Neural crest cell (in vitro differentiated cells): ENCODE measurements at regions not wholly inside any gene's neighbourhood (a gene's known extent, or its start where the extent isn't known, plus 50 kb on each side); places are given as distances from the start of the nearest gene placed in this dataset.

Source experiments
- DNase-seq: peaks from one replicate; pipeline ENCODE4 v3.0.0; 2021; ENCODE audit warnings: low read depth, mixed read lengths, low spot score
- H3K27ac Mint-ChIP-seq: one replicate; pipeline ENCODE4 v1.8.0; 2021; ENCODE audit warnings: mild to moderate bottlenecking, mixed read lengths; ENCODE audit not compliant: unreplicated experiment
- H3K27me3 Mint-ChIP-seq: 2 replicates; pipeline ENCODE4 v1.8.0; 2021; ENCODE audit warnings: low read depth, mild to moderate bottlenecking, mixed read lengths
- H3K36me3 Mint-ChIP-seq: 2 replicates; pipeline ENCODE4 v1.8.0; 2021; ENCODE audit warnings: low read depth, mild to moderate bottlenecking, mixed read lengths
- H3K4me1 Mint-ChIP-seq: 2 replicates; pipeline ENCODE4 v1.8.0; 2021; ENCODE audit warnings: mixed read lengths
- H3K4me3 Mint-ChIP-seq: one replicate; pipeline ENCODE4 v1.8.0; 2021; ENCODE audit warnings: mild to moderate bottlenecking, mixed read lengths
- H3K9me3 Mint-ChIP-seq: 2 replicates; pipeline ENCODE4 v1.8.0; 2021; ENCODE audit warnings: mixed read lengths
- CTCF ChIP-seq: fragments of 200-600 bp; sonication (generic); conservative IDR thresholded peaks from 2 replicates; pipeline ENCODE4 v1.5.0; 2021; ENCODE audit warnings: antibody characterized with exemption, mild to moderate bottlenecking

- no peak overlapping the region for H3K4me3 Mint-ChIP-seq
- peaks cover 3% of the 10 kb centered on the region for H3K9me3 Mint-ChIP-seq
- peaks cover under 1% of the 10 kb centered on the region for H3K27me3 Mint-ChIP-seq
- H3K36me3 Mint-ChIP-seq = no peaks in the 10 kb centered on the region
- H3K4me1 Mint-ChIP-seq = no peaks in the 10 kb centered on the region
- no peak overlapping the region for H3K27ac Mint-ChIP-seq
- TF ChIP-seq CTCF = no peak
- no peak for DNase-seq
These were observed 156.1 kb downstream of the GPAT3 start for GRCh38 chr4:83692028-83692427.

- H3K4me3 Mint-ChIP-seq = no peak overlapping the region
- no peaks in the 10 kb centered on the region for H3K36me3 Mint-ChIP-seq
- peaks cover 22% of the 10 kb centered on the region for H3K27me3 Mint-ChIP-seq
- no peak overlapping the region for H3K27ac Mint-ChIP-seq
- no peaks in the 10 kb centered on the region for H3K9me3 Mint-ChIP-seq
- TF ChIP-seq CTCF = no peak
- DNase-seq = no peak
- no peaks in the 10 kb centered on the region for H3K4me1 Mint-ChIP-seq
These were observed 150.3 kb downstream of the GPAT3 start for GRCh38 chr4:83686166-83686565.

- Mint-ChIP-seq H3K4me3 (no peak overlapping the region), H3K4me1 (no peaks in the 10 kb centered on the region), H3K27ac (peak overlapping the region; percentile 46), H3K36me3 (no peaks in the 10 kb centered on the region), H3K9me3 (no peaks in the 10 kb centered on the region), H3K27me3 (peaks cover 44% of the 10 kb centered on the region)
- no peak for TF ChIP-seq CTCF
- no peak for DNase-seq
These were observed 143.8 kb downstream of the GPAT3 start for GRCh38 chr4:83679692-83680091.

GRCh38 chr4:83679254-83679653 lies 143.3 kb downstream of the GPAT3 start:
- Mint-ChIP-seq H3K27ac (no peak overlapping the region), H3K36me3 (no peaks in the 10 kb centered on the region), H3K27me3 (peaks cover 40% of the 10 kb centered on the region), H3K4me1 (no peaks in the 10 kb centered on the region), H3K4me3 (no peak overlapping the region), H3K9me3 (no peaks in the 10 kb centered on the region)
- no peak for DNase-seq
- no peak for TF ChIP-seq CTCF

GRCh38 chr4:83677656-83678055 lies 141.7 kb downstream of the GPAT3 start:
- Mint-ChIP-seq H3K9me3 (no peaks in the 10 kb centered on the region), H3K27me3 (peaks cover 37% of the 10 kb centered on the region), H3K4me1 (no peaks in the 10 kb centered on the region), H3K4me3 (no peak overlapping the region), H3K27ac (no peak overlapping the region), H3K36me3 (no peaks in the 10 kb centered on the region)
- TF ChIP-seq CTCF = no peak
- no peak for DNase-seq

- peaks cover 10% of the 10 kb centered on the region for H3K4me1 Mint-ChIP-seq
- no peak for TF ChIP-seq CTCF
- H3K27ac Mint-ChIP-seq = no peak overlapping the region
- no peaks in the 10 kb centered on the region for H3K27me3 Mint-ChIP-seq
- DNase-seq = no peak
- peaks cover 3% of the 10 kb centered on the region for H3K9me3 Mint-ChIP-seq
- H3K36me3 Mint-ChIP-seq = no peaks in the 10 kb centered on the region
- H3K4me3 Mint-ChIP-seq = no peak overlapping the region
These were observed 128.8 kb downstream of the GPAT3 start for GRCh38 chr4:83664741-83665140.
